Naive thymus-derived CD4-positive, alpha-beta T cell (primary cell): ENCODE measurements at regions not wholly inside any gene's neighbourhood (a gene's known extent, or its start where the extent isn't known, plus 50 kb on each side); places are given as distances from the start of the nearest gene placed in this dataset.

ENCODE experiments used
- ATAC-seq: fragments of 150-1000 bp; cut with Tn5 transposase; 2 replicates; pipeline ENCODE4 v1.10.0; 2021; ENCODE audit warnings: mild to moderate bottlenecking, moderate library complexity
- CTCF ChIA-PET: fragments of 350-600 bp; sonication (Branson Sonifier 250); formaldehyde crosslinking; loops from one replicate; lab custom pipeline; 2021; ENCODE audit warnings: antibody characterized with exemption; lab: Charles Lee
- POLR2A ChIA-PET: fragments of 350-600 bp; sonication (Branson Sonifier 250); formaldehyde crosslinking; loops from one replicate; lab custom pipeline; 2021; ENCODE audit warnings: antibody characterized with exemption, inconsistent platforms; lab: Charles Lee
- DNase-seq, 9 donors: peaks; one replicate each; pipeline versions ENCODE4 v3.0.0 to v3.0.0-alpha.2; 2020 to 2022; ENCODE audit warnings: mixed read lengths in 1 of 9
- H3K27ac ChIP-seq: one replicate; pipeline ENCODE4 v1.7.0; 2013; ENCODE audit warnings: mild to moderate bottlenecking, low read depth, low read length, moderate library complexity
- H3K27me3 ChIP-seq, 2 donors: one replicate each; pipeline ENCODE4 v1.7.0; 2013; ENCODE audit warnings: low read length in 2 of 2, mild to moderate bottlenecking in 2 of 2, moderate library complexity in 2 of 2; ENCODE audit not compliant: control insufficient read depth in 2 of 2, insufficient read depth in 2 of 2
- H3K36me3 ChIP-seq, 3 experiments: 1 replicate in 2 of 3; 2 replicates in 1 of 3; pipeline ENCODE4 v1.7.0; 2013; ENCODE audit warnings: low read length in 3 of 3, mild to moderate bottlenecking in 3 of 3, moderate library complexity in 1 of 3; ENCODE audit not compliant: insufficient read depth in 3 of 3, control insufficient read depth in 2 of 3
- H3K4me1 ChIP-seq, 2 donors: one replicate each; pipeline ENCODE4 v1.7.0; 2013; ENCODE audit warnings: low read length in 2 of 2, mild to moderate bottlenecking in 2 of 2, moderate library complexity in 1 of 2; ENCODE audit not compliant: control insufficient read depth in 2 of 2, insufficient read depth in 2 of 2
- H3K4me3 ChIP-seq: 2 replicates; pipeline ENCODE4 v1.7.0; 2013; ENCODE audit warnings: mild to moderate bottlenecking, low read length
- H3K9me3 ChIP-seq, 3 experiments: 1 replicate in 2 of 3; 2 replicates in 1 of 3; pipeline ENCODE4 v1.7.0; 2013; ENCODE audit warnings: low read length in 3 of 3; ENCODE audit not compliant: control insufficient read depth in 2 of 3
- H3K27ac Mint-ChIP-seq, 9 donors: one replicate each; pipeline ENCODE4 v1.8.0; 2020 to 2022; ENCODE audit warnings: mixed read lengths in 9 of 9, mild to moderate bottlenecking in 8 of 9, moderate library complexity in 5 of 9, inconsistent platforms in 2 of 9
- H3K27me3 Mint-ChIP-seq, 5 donors: one replicate each; pipeline ENCODE4 v1.8.0; 2021 to 2022; ENCODE audit warnings: mixed read lengths in 5 of 5, mild to moderate bottlenecking in 1 of 5
- H3K36me3 Mint-ChIP-seq, 5 donors: one replicate each; pipeline ENCODE4 v1.8.0; 2020 to 2022; ENCODE audit warnings: mixed read lengths in 5 of 5, mild to moderate bottlenecking in 3 of 5, inconsistent platforms in 1 of 5
- H3K4me1 Mint-ChIP-seq, 7 donors: one replicate each; pipeline ENCODE4 v1.8.0; 2020 to 2022; ENCODE audit warnings: mixed read lengths in 7 of 7, mild to moderate bottlenecking in 3 of 7, inconsistent platforms in 1 of 7
- H3K4me3 Mint-ChIP-seq, 10 donors: one replicate each; pipeline ENCODE4 v1.8.0; 2020 to 2022; ENCODE audit warnings: mild to moderate bottlenecking in 10 of 10, mixed read lengths in 10 of 10, moderate library complexity in 6 of 10, inconsistent platforms in 2 of 10
- H3K9me3 Mint-ChIP-seq, 11 donors: one replicate each; pipeline ENCODE4 v1.8.0; 2020 to 2022; ENCODE audit warnings: mixed read lengths in 11 of 11, mild to moderate bottlenecking in 4 of 11, inconsistent platforms in 1 of 11, moderate library complexity in 1 of 11
- intact Hi-C, 2 donors: fragments of 100-400 bp; cut with micrococcal nuclease; formaldehyde crosslinking; loops; one replicate each; pipeline ENCODE4 v1.15.1; 2023

DNA sequence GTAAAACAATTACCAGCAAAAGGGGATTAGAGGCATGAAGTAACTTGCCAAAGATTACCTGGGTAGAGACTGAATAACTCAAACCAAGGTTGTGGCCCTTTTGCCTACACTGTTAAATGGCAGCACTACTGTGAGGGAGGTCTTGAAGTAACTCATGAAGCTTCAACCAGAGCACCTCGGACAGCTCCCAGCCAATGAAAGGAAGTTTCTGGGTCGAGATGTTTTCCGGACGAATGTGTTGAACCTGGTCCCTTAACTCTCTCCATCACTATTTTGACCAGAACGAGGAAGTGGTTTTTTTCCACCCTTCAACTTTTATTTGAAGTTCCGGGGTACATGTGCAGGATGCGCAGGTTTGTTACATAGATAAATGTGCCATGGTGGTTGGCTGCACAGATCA is 133.6 kb upstream of the PRKCQ start:
- no peaks in the 10 kb centered on the region for H3K36me3 ChIP-seq
- CTCF ChIA-PET, result no interaction called here
- H3K4me1 Mint-ChIP-seq, result peaks cover 2 to 13% (median 7%) of the 10 kb centered on the region in 7 donors
- H3K4me3 Mint-ChIP-seq, result no peak overlapping the region
- peaks cover 0 to 6% of the 10 kb centered on the region in 2 donors for H3K4me1 ChIP-seq
- H3K27me3 ChIP-seq, result no peaks in the 10 kb centered on the region
- no peak overlapping the region for H3K27ac ChIP-seq
- no peak overlapping the region for H3K4me3 ChIP-seq
- intact Hi-C loops, result no loop called here
- no peak overlapping the region for H3K27ac Mint-ChIP-seq
- H3K9me3 Mint-ChIP-seq, result no peaks in the 10 kb centered on the region
- H3K9me3 ChIP-seq, result no peaks in the 10 kb centered on the region
- ATAC-seq (no peak), DNase-seq (peak in 6 of 9 donors; percentile 4 to 33 (median 19))
- POLR2A ChIA-PET, result no interaction called here
- H3K27me3 Mint-ChIP-seq, result peaks cover 23 to 54% (median 29%) of the 10 kb centered on the region in 5 donors
- peaks cover 0 to 6% (median 0%) of the 10 kb centered on the region in 5 donors for H3K36me3 Mint-ChIP-seq

DNA sequence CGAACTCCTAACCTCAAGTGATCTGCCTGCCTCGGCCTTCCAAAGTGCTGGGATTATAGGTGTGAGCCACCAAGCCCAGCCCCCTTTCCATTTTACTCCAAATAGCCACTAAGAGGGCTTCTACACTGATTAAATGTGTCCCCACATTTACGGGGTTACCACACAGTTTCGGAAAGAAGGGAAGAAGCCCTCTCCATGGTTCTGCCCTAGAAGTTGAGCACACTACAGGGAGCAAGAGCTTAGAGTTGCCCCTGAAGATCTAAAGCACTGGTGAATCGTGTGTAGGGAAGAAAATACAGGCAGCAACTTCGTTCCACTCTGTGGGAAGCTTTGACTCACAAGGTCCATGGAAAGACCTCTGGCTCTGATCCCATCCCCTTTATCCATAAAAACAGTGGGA is 133.0 kb upstream of the PRKCQ start:
- H3K27ac ChIP-seq, result no peak overlapping the region
- Mint-ChIP-seq H3K9me3 (peaks cover 0 to under 1% (median 0%) of the 10 kb centered on the region in 11 donors), H3K4me1 (peaks cover 2 to 13% (median 7%) of the 10 kb centered on the region in 7 donors), H3K4me3 (no peak overlapping the region), H3K27me3 (peaks cover 23 to 52% (median 27%) of the 10 kb centered on the region in 5 donors), H3K36me3 (peaks cover 0 to 6% (median 0%) of the 10 kb centered on the region in 5 donors), H3K27ac (no peak overlapping the region)
- ChIA-PET POLR2A (no interaction called here), CTCF (no interaction called here)
- intact Hi-C loops, result no loop called here
- H3K4me1 ChIP-seq, result peaks cover 0 to 6% of the 10 kb centered on the region in 2 donors
- H3K9me3 ChIP-seq, result no peaks in the 10 kb centered on the region
- no peak overlapping the region for H3K4me3 ChIP-seq
- H3K27me3 ChIP-seq, result peaks cover 0 to 3% of the 10 kb centered on the region in 2 donors
- H3K36me3 ChIP-seq, result no peaks in the 10 kb centered on the region
- no peak for ATAC-seq
- no peak for DNase-seq

DNA sequence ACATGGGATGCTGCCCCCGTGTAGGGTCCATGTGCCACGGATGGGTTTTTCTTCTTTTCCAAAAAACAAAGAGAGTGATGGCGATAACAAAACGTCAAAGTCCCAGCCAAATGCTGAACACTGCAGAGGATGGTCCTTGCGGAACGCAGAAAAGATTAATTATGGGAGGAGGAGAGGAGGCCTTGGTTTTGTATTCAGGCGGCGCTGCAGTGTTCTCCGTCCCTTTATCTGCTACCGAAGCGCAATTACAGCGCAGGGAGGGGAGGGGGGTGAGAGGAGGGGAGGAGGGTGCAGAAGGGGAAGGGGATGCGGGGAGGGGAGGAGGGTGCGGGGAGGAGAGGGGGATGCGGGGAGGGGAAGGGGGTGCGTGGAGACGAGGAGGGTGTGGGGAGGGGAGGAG is 131.8 kb upstream of the PRKCQ start:
- POLR2A ChIA-PET, result no interaction called here
- Mint-ChIP-seq H3K9me3 (peaks cover 0 to 2% (median 0%) of the 10 kb centered on the region in 11 donors), H3K36me3 (peaks cover 0 to 6% (median 0%) of the 10 kb centered on the region in 5 donors), H3K4me1 (peaks cover 2 to 13% (median 7%) of the 10 kb centered on the region in 7 donors), H3K27me3 (peaks cover 19 to 52% (median 36%) of the 10 kb centered on the region in 5 donors), H3K27ac (no peak overlapping the region), H3K4me3 (no peak overlapping the region)
- H3K27ac ChIP-seq, result no peak overlapping the region
- no peaks in the 10 kb centered on the region for H3K9me3 ChIP-seq
- no peak for DNase-seq
- peaks cover 0 to 6% of the 10 kb centered on the region in 2 donors for H3K4me1 ChIP-seq
- CTCF ChIA-PET, result no interaction called here
- intact Hi-C loops, result no loop called here
- no peaks in the 10 kb centered on the region for H3K36me3 ChIP-seq
- no peak for ATAC-seq
- H3K4me3 ChIP-seq, result no peak overlapping the region
- H3K27me3 ChIP-seq, result peaks cover 0 to 3% of the 10 kb centered on the region in 2 donors

DNA sequence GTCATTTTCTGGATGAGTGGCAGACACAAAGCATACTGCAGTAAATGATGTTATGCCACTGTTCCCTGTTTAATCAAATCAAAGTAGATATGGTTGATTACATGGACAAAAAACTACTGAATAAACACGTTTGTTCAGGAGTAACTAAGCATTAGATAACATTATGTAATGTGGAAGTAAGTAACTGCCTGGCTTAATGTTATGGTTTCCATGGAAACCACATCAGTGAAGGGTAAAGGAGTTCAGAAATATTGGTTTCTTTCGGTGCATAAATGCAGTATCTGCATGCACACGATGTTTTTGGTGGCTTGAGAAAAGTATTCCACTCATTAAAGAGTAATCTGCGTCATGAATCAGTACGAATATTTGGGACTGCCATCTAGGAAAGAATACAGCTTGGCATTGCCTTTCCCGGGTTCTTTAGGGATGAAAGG is 131.3 kb upstream of the PRKCQ start:
- H3K27ac Mint-ChIP-seq, result no peak overlapping the region
- H3K27me3 Mint-ChIP-seq, result peaks cover 19 to 51% (median 39%) of the 10 kb centered on the region in 5 donors
- H3K4me3 Mint-ChIP-seq, result no peak overlapping the region
- H3K27me3 ChIP-seq, result peaks cover 0 to 3% of the 10 kb centered on the region in 2 donors
- ATAC-seq, result no peak
- no peak overlapping the region for H3K27ac ChIP-seq
- peaks cover 0 to 2% (median 0%) of the 10 kb centered on the region in 11 donors for H3K9me3 Mint-ChIP-seq
- no peaks in the 10 kb centered on the region for H3K36me3 ChIP-seq
- H3K4me1 ChIP-seq, result peaks cover 0 to 6% of the 10 kb centered on the region in 2 donors
- intact Hi-C loops, result no loop called here
- no peak for DNase-seq
- peaks cover 0 to 6% (median 0%) of the 10 kb centered on the region in 5 donors for H3K36me3 Mint-ChIP-seq
- CTCF ChIA-PET, result no interaction called here
- POLR2A ChIA-PET, result no interaction called here
- H3K4me3 ChIP-seq, result no peak overlapping the region
- peaks cover 2 to 13% (median 7%) of the 10 kb centered on the region in 7 donors for H3K4me1 Mint-ChIP-seq
- H3K9me3 ChIP-seq, result no peaks in the 10 kb centered on the region

DNA sequence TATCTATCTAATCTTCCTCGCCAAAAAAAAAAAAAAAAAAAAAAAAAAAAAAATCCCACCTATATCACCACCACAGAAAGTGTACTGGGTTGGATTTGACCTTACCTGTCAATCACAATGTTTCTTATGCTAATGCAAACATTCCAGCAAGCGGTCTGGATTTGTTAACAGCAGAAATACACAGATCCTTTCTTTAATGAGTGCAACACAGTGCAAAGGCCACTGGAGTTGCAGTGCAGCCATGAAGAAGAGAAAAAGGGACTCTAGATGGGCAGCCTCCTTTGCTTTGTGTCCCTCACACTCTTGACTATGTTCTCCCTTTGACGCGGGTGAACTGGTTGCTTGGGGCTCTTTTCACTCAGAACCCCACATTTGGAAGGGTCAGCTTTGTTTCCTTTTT is 127.3 kb upstream of the PRKCQ start:
- ATAC-seq (no peak), DNase-seq (no peak)
- Histone ChIP-seq H3K36me3 (no peaks in the 10 kb centered on the region), H3K27me3 (peaks cover 0 to 3% of the 10 kb centered on the region in 2 donors), H3K4me1 (no peaks in the 10 kb centered on the region), H3K27ac (no peak overlapping the region), H3K4me3 (no peak overlapping the region), H3K9me3 (no peaks in the 10 kb centered on the region)
- POLR2A ChIA-PET, result no interaction called here
- intact Hi-C loops, result no loop called here
- Mint-ChIP-seq H3K9me3 (peaks cover 0 to 2% (median 0%) of the 10 kb centered on the region in 11 donors), H3K4me1 (peaks cover 0 to 7% (median 0%) of the 10 kb centered on the region in 7 donors), H3K27ac (no peak overlapping the region), H3K27me3 (peaks cover 19 to 56% (median 43%) of the 10 kb centered on the region in 5 donors), H3K4me3 (no peak overlapping the region), H3K36me3 (peaks cover 0 to 6% (median 0%) of the 10 kb centered on the region in 5 donors)
- CTCF ChIA-PET, result no interaction called here

DNA sequence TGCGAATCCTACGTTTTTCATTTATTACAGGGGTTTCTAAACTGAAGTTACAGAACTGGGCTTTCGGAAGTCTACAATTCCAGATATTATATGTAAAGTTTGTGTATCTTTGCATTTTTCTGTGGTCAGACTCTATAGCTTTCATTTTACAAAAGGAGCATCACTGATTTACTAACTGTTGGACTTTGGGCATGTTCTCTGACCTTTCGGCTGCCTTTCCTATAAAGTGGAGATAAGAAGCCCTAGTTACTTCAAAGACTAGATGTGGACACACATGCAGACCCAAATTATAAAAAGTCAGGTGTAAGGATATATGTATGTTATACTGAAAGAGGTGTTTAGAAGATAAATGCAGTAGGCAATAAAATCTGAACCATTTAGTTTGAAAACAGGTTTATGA is 126.6 kb upstream of the PRKCQ start:
- H3K27me3 ChIP-seq, result peaks cover 0 to 3% of the 10 kb centered on the region in 2 donors
- Mint-ChIP-seq H3K9me3 (peaks cover 0 to 2% (median 0%) of the 10 kb centered on the region in 11 donors), H3K36me3 (peaks cover 0 to 6% (median 0%) of the 10 kb centered on the region in 5 donors), H3K27ac (no peak overlapping the region), H3K4me3 (no peak overlapping the region), H3K4me1 (peaks cover 0 to 7% (median 0%) of the 10 kb centered on the region in 7 donors), H3K27me3 (peaks cover 18 to 55% (median 42%) of the 10 kb centered on the region in 5 donors)
- DNase-seq (no peak), ATAC-seq (no peak)
- H3K4me1 ChIP-seq, result no peaks in the 10 kb centered on the region
- CTCF ChIA-PET, result no interaction called here
- H3K36me3 ChIP-seq, result no peaks in the 10 kb centered on the region
- intact Hi-C loops, result no loop called here
- POLR2A ChIA-PET, result no interaction called here
- no peaks in the 10 kb centered on the region for H3K9me3 ChIP-seq
- H3K27ac ChIP-seq, result no peak overlapping the region
- no peak overlapping the region for H3K4me3 ChIP-seq

DNA sequence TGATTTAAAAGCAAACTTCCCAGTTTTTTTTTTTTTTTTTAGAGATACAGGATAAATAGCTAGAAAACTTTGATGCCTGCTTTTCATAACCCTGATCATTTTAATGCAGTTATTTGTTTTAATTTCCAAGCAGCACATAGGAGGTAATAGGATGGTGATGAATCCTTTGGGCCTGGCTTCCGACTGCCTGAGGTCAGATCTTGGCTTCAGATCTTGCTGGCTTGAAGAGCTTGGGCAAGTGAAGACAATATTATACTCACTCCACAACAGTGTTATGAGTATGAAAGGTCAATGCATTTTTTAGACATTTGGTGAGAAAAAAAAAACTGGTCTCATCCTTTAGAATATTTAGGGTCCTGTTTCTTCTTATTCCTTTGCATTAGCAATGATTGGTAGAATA is 124.8 kb upstream of the PRKCQ start:
- ATAC-seq (no peak), DNase-seq (no peak)
- Mint-ChIP-seq H3K4me3 (no peak overlapping the region), H3K9me3 (peaks cover 0 to 2% (median 0%) of the 10 kb centered on the region in 11 donors), H3K27ac (no peak overlapping the region), H3K36me3 (peaks cover 0 to 6% (median 0%) of the 10 kb centered on the region in 5 donors), H3K27me3 (peaks cover 10 to 45% (median 29%) of the 10 kb centered on the region in 5 donors), H3K4me1 (peaks cover 0 to 7% (median 0%) of the 10 kb centered on the region in 7 donors)
- Histone ChIP-seq H3K36me3 (no peaks in the 10 kb centered on the region), H3K4me3 (no peak overlapping the region), H3K4me1 (no peaks in the 10 kb centered on the region), H3K27me3 (peaks cover 0 to 3% of the 10 kb centered on the region in 2 donors), H3K9me3 (no peaks in the 10 kb centered on the region), H3K27ac (no peak overlapping the region)
- intact Hi-C loops, result no loop called here
- POLR2A ChIA-PET, result no interaction called here
- CTCF ChIA-PET, result interaction anchor here (0.6 to 0.7 kb wide), 4 partner anchors 161 to 1579 kb away, joined by 3 to 5 read pairs (median 4); no protein-coding TSS in a partner anchor
